OCI-LY3 (cell line): ENCODE measurements at regions not wholly inside any gene's neighbourhood (a gene's known extent, or its start where the extent isn't known, plus 50 kb on each side); places are given as distances from the start of the nearest gene placed in this dataset.

ENCODE experiments used
- H2AFZ ChIP-seq: fragments of 200-600, 300-600 bp; shearing (Covaris generic); 2 replicates; pipeline ENCODE4 v1.6.0; 2014; ENCODE audit warnings: antibody characterized with exemption, low read depth, low read length
- H3K27ac ChIP-seq: fragments of 200-600, 300-600 bp; sonication (generic); 2 replicates; pipeline ENCODE4 v1.5.1; 2014; ENCODE audit warnings: mild to moderate bottlenecking, low read length, moderate library complexity, mixed read lengths
- H3K27me3 ChIP-seq: fragments of 200-600, 300-600 bp; sonication (generic); 2 replicates; pipeline ENCODE4 v1.6.1; 2014; ENCODE audit warnings: low read depth, low read length, mixed read lengths
- H3K36me3 ChIP-seq: fragments of 200-600, 300-600 bp; sonication (generic); replicated peaks from 2 replicates; pipeline ENCODE3; 2014; ENCODE audit warnings: low read depth, low read length, mixed read lengths
- H3K4me1 ChIP-seq: fragments of 300-600, 200-600 bp; sonication (generic); 2 replicates; pipeline ENCODE4 v1.6.1; 2014; ENCODE audit warnings: low read length, mixed read lengths
- H3K4me2 ChIP-seq: fragments of 200-600, 300-600 bp; sonication (generic); 2 replicates; pipeline ENCODE4 v1.6.1; 2014; ENCODE audit warnings: low read length, mixed read lengths
- H3K4me3 ChIP-seq: fragments of 300-600, 200-600 bp; sonication (generic); 2 replicates; pipeline ENCODE4 v1.5.1; 2014; ENCODE audit warnings: antibody characterized with exemption, mild to moderate bottlenecking, low read length, moderate library complexity
- H3K79me2 ChIP-seq: fragments of 300-600, 200-600 bp; shearing (Covaris generic); 2 replicates; pipeline ENCODE4 v1.6.1; 2014; ENCODE audit warnings: mild to moderate bottlenecking, low read length, mixed read lengths
- H3K9ac ChIP-seq: fragments of 300-600, 200-600 bp; shearing (Covaris generic); 2 replicates; pipeline ENCODE4 v1.6.0; 2014; ENCODE audit warnings: mild to moderate bottlenecking, low read length, moderate library complexity
- H3K9me3 ChIP-seq: fragments of 200-600, 300-600 bp; shearing (Covaris generic); 2 replicates; pipeline ENCODE4 v1.6.1; 2014; ENCODE audit warnings: low read length, mixed read lengths; ENCODE audit not compliant: insufficient read depth
- H4K20me1 ChIP-seq: fragments of 200-600, 300-600 bp; sonication (generic); 2 replicates; pipeline ENCODE4 v1.6.1; 2016; ENCODE audit warnings: low read length, mixed read lengths; ENCODE audit not compliant: insufficient read depth
- EZH2phosphoT487 ChIP-seq: fragments of 200-600 bp; shearing (Covaris generic); IDR thresholded peaks from 2 replicates; pipeline ENCODE4 v1.6.1; 2018; ENCODE audit warnings: antibody characterized with exemption, mixed run types, low read depth
- TF ChIP-seq, protein P1 (sequence below): fragments of 200-600, 300-600 bp; sonication (generic); IDR thresholded peaks from 2 replicates; pipeline ENCODE4 v1.5.1; 2014; ENCODE audit warnings: antibody characterized with exemption, low read length, low read depth

GRCh38 chr21:38937844-38938243 lies 132.1 kb downstream of the ETS2 start:
- H4K20me1 ChIP-seq = no peaks in the 10 kb centered on the region
- H3K9me3 ChIP-seq = no peaks in the 10 kb centered on the region
- no peak overlapping the region for H3K4me3 ChIP-seq
- no peaks in the 10 kb centered on the region for H3K36me3 ChIP-seq
- no peaks in the 10 kb centered on the region for H3K27me3 ChIP-seq
- H3K9ac ChIP-seq = no peak overlapping the region
- H2AFZ ChIP-seq = no peak overlapping the region
- H3K4me2 ChIP-seq = no peak overlapping the region
- no peak overlapping the region for H3K27ac ChIP-seq
- TF ChIP-seq, protein P1, sequence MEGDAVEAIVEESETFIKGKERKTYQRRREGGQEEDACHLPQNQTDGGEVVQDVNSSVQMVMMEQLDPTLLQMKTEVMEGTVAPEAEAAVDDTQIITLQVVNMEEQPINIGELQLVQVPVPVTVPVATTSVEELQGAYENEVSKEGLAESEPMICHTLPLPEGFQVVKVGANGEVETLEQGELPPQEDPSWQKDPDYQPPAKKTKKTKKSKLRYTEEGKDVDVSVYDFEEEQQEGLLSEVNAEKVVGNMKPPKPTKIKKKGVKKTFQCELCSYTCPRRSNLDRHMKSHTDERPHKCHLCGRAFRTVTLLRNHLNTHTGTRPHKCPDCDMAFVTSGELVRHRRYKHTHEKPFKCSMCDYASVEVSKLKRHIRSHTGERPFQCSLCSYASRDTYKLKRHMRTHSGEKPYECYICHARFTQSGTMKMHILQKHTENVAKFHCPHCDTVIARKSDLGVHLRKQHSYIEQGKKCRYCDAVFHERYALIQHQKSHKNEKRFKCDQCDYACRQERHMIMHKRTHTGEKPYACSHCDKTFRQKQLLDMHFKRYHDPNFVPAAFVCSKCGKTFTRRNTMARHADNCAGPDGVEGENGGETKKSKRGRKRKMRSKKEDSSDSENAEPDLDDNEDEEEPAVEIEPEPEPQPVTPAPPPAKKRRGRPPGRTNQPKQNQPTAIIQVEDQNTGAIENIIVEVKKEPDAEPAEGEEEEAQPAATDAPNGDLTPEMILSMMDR = no peak
- TF ChIP-seq EZH2phosphoT487 = no peak
- H3K79me2 ChIP-seq = no peaks in the 10 kb centered on the region
- no peaks in the 10 kb centered on the region for H3K4me1 ChIP-seq

DNA sequence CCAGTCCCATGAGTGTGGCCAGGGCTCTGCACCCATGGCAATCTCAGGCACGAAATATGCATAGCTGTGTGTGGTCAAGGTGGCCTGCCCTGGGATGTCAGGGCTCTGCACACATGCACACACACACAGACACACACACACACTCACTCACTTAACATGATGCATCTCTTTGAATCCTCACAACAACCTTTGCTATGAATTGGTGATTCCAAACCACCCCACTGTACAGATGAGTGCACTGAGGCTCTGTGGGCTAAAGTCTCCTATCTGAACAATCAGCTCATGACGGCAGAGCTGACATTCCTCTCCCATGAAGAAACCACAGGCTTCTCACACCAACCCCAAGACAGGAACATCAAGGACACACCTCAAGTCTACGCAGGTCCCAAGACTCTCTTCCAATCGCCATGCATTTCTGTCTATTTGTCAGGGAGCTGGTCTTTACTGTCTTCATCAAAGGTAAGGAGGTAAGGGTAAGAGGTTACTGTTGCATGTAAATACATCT lies 131.6 kb downstream of the ETS2 start:
- Histone ChIP-seq H3K27me3 (no peaks in the 10 kb centered on the region), H4K20me1 (no peaks in the 10 kb centered on the region), H3K79me2 (no peaks in the 10 kb centered on the region), H3K9ac (no peak overlapping the region), H3K36me3 (no peaks in the 10 kb centered on the region), H3K27ac (no peak overlapping the region), H3K4me2 (no peak overlapping the region), H3K4me1 (no peaks in the 10 kb centered on the region), H3K4me3 (no peak overlapping the region), H2AFZ (no peak overlapping the region), H3K9me3 (no peaks in the 10 kb centered on the region)
- TF ChIP-seq EZH2phosphoT487 = no peak
- TF ChIP-seq, protein P1 = no peak

DNA sequence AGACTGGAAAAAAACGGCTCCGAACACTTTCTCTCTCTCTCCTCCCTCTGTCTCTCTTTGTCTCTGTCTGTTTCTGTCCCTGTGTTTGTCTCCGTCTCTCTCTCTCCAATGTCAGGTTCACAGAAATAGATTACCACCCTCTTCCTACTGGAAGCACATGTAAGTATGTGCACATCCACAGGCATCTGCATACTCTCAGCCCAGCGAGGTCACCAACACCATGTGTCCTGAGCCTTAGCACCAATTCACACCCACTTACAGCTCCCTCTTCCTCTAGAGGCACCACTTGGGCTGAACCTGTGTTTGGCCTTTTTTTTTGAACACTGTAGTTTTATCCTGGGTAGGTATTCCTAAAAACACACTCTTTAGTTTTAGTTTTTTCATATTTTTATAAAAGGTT lies 130.5 kb downstream of the ETS2 start:
- no peak overlapping the region for H3K9ac ChIP-seq
- no peaks in the 10 kb centered on the region for H3K79me2 ChIP-seq
- H3K4me2 ChIP-seq = no peak overlapping the region
- peaks cover 4% of the 10 kb centered on the region; the same call in 1 of the 2 replicates for H3K27me3 ChIP-seq
- no peak overlapping the region for H3K4me3 ChIP-seq
- no peaks in the 10 kb centered on the region for H3K4me1 ChIP-seq
- no peaks in the 10 kb centered on the region for H4K20me1 ChIP-seq
- TF ChIP-seq, protein P1 = no peak
- TF ChIP-seq EZH2phosphoT487 = no peak
- no peak overlapping the region for H3K27ac ChIP-seq
- H3K36me3 ChIP-seq = no peaks in the 10 kb centered on the region
- H3K9me3 ChIP-seq = no peaks in the 10 kb centered on the region
- H2AFZ ChIP-seq = no peak overlapping the region

- H3K36me3 ChIP-seq = no peaks in the 10 kb centered on the region
- no peaks in the 10 kb centered on the region for H3K4me1 ChIP-seq
- H3K9me3 ChIP-seq = no peaks in the 10 kb centered on the region
- TF ChIP-seq, protein P1 = no peak
- TF ChIP-seq EZH2phosphoT487 = no peak
- no peak overlapping the region for H3K27ac ChIP-seq
- H3K27me3 ChIP-seq = peaks cover 4% of the 10 kb centered on the region; the same call in 1 of the 2 replicates
- H3K9ac ChIP-seq = no peak overlapping the region
- no peaks in the 10 kb centered on the region for H3K79me2 ChIP-seq
- H3K4me3 ChIP-seq = no peak overlapping the region
- H3K4me2 ChIP-seq = no peak overlapping the region
- H4K20me1 ChIP-seq = no peaks in the 10 kb centered on the region
- no peak overlapping the region for H2AFZ ChIP-seq
These were observed 128.0 kb downstream of the ETS2 start for GRCh38 chr21:38933731-38934130.
